ENCODE measurements at regions not wholly inside any gene's neighbourhood (a gene's known extent, or its start where the extent isn't known, plus 50 kb on each side); places are given as distances from the start of the nearest gene placed in this dataset.

DNA sequence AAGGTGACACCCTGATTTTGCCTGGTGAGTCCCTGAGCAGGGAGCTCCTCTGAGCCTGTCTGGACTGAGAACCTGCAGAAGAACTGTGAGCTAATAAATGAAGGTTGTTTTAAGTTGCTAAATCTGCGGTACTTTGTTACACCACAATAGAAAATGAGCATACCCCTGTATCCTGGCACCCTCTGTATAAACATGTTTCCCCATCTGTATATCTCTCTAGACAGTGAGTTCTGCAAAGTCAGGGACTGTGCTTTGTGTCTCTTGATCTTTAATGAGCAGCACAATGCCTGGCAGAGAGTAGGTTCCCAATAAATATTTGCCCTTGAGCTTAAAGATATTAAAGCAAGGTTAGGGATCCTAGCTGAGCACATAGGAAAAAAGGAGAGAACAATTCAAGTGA is 228.8 kb downstream of the OMA1 start:
- Mint-ChIP-seq H3K4me3 (no peak overlapping the region), H3K9me3 (ENCODE audit: insufficient read depth) (no peaks in the 10 kb centered on the region), H3K27me3 (no peaks in the 10 kb centered on the region), H3K4me1 (no peaks in the 10 kb centered on the region), H3K27ac (no peak overlapping the region)
- Histone ChIP-seq H3K27me3 (replicated peaks in 1 of 4; ENCODE audit: control extremely low read depth in 1 of 4, control insufficient read depth in 3 of 4, insufficient read depth in 4 of 4, low read length in 3 of 4) (no peaks in the 10 kb centered on the region), H4K20me1 (ENCODE audit: control insufficient read depth, insufficient read depth, low read length, poor library complexity, severe bottlenecking) (no peaks in the 10 kb centered on the region), H3K79me2 (ENCODE audit: control insufficient read depth, insufficient read depth, low read length) (no peaks in the 10 kb centered on the region), H3K9me3 (ENCODE audit: control extremely low read depth in 1 of 3, control insufficient read depth in 2 of 3, insufficient read depth in 1 of 3, low read length in 2 of 3) (peaks cover 0 to 7% (median 0%) of the 10 kb centered on the region in 3 donors), H3K4me2 (replicated peaks; ENCODE audit: low read depth, low read length, poor library complexity, severe bottlenecking) (no peak overlapping the region), H2AFZ (ENCODE audit: insufficient read depth, low read depth, low read length, poor library complexity, severe bottlenecking) (no peak overlapping the region), H3K4me1 (ENCODE audit: control insufficient read depth in 2 of 2, insufficient read depth in 2 of 2, low read length in 2 of 2) (no peaks in the 10 kb centered on the region), H3K36me3 (replicated peaks in 1 of 2; ENCODE audit: control extremely low read depth in 1 of 2, control insufficient read depth in 1 of 2, extremely low read depth in 1 of 2, insufficient read depth in 2 of 2, low read length in 1 of 2) (no peaks in the 10 kb centered on the region), H3K27ac (ENCODE audit: low read length in 2 of 2) (no peak overlapping the region), H3K4me3 (ENCODE audit: control extremely low read depth in 1 of 5, extremely low read depth in 1 of 5, insufficient read depth in 1 of 5, low read depth in 2 of 5, low read length in 4 of 5) (no peak overlapping the region), H3K9ac (ENCODE audit: low read length) (no peak overlapping the region)
- CTCF ChIA-PET = no interaction called here
- DNase-seq (no peak), ATAC-seq (ENCODE audit: low read depth) (no peak)
- WGBS (ENCODE audit: insufficient coverage) = no CpG with 5 or more reads among the region's 1 CpG
- POLR2A ChIA-PET = no interaction called here
- intact Hi-C loops (cut with micrococcal nuclease) = no loop called here
- TF ChIP-seq EZH2 (IDR thresholded peaks at IDR 0.05; ENCODE audit: borderline replicate concordance, insufficient read depth, low read depth, low read length, poor library complexity, severe bottlenecking) (no peak), CTCF (IDR thresholded peaks at IDR 0.05) (no peak)

- no peak for DNase-seq
- no peak overlapping the region for H3K4me3 ChIP-seq (ENCODE audit: control extremely low read depth in 1 of 5, extremely low read depth in 1 of 5, insufficient read depth in 1 of 5, low read depth in 2 of 5, low read length in 4 of 5)
- ChIA-PET POLR2A (no interaction called here), CTCF (no interaction called here)
- Mint-ChIP-seq H3K4me1 (no peaks in the 10 kb centered on the region), H3K27ac (no peak overlapping the region), H3K4me3 (no peak overlapping the region), H3K27me3 (no peaks in the 10 kb centered on the region), H3K9me3 (ENCODE audit: insufficient read depth) (no peaks in the 10 kb centered on the region)
- 100% methylated on average over 1 of the region's 2 CpGs for WGBS (ENCODE audit: insufficient coverage)
- H3K9ac ChIP-seq (ENCODE audit: low read length) = no peak overlapping the region
- H2AFZ ChIP-seq (ENCODE audit: insufficient read depth, low read depth, low read length, poor library complexity, severe bottlenecking) = no peak overlapping the region
- no peak for ATAC-seq (ENCODE audit: low read depth)
- intact Hi-C loops (cut with micrococcal nuclease) = no loop called here
- H3K9me3 ChIP-seq (ENCODE audit: control extremely low read depth in 1 of 3, control insufficient read depth in 2 of 3, insufficient read depth in 1 of 3, low read length in 2 of 3) = peaks cover 0 to 7% (median 0%) of the 10 kb centered on the region in 3 donors
- H3K27ac ChIP-seq (ENCODE audit: low read length in 2 of 2) = no peak overlapping the region
- no peak overlapping the region for H3K4me2 ChIP-seq (replicated peaks; ENCODE audit: low read depth, low read length, poor library complexity, severe bottlenecking)
- no peaks in the 10 kb centered on the region for H3K27me3 ChIP-seq (replicated peaks in 1 of 4; ENCODE audit: control extremely low read depth in 1 of 4, control insufficient read depth in 3 of 4, insufficient read depth in 4 of 4, low read length in 3 of 4)
- H3K36me3 ChIP-seq (replicated peaks in 1 of 2; ENCODE audit: control extremely low read depth in 1 of 2, control insufficient read depth in 1 of 2, extremely low read depth in 1 of 2, insufficient read depth in 2 of 2, low read length in 1 of 2) = no peaks in the 10 kb centered on the region
- no peaks in the 10 kb centered on the region for H3K79me2 ChIP-seq (ENCODE audit: control insufficient read depth, insufficient read depth, low read length)
- TF ChIP-seq EZH2 (IDR thresholded peaks at IDR 0.05; ENCODE audit: borderline replicate concordance, insufficient read depth, low read depth, low read length, poor library complexity, severe bottlenecking) (no peak), CTCF (IDR thresholded peaks at IDR 0.05) (no peak)
- H4K20me1 ChIP-seq (ENCODE audit: control insufficient read depth, insufficient read depth, low read length, poor library complexity, severe bottlenecking) = no peaks in the 10 kb centered on the region
- no peaks in the 10 kb centered on the region for H3K4me1 ChIP-seq (ENCODE audit: control insufficient read depth in 2 of 2, insufficient read depth in 2 of 2, low read length in 2 of 2)
Measured at GRCh38 chr1:58317086-58317485, 229.4 kb downstream of the OMA1 start.
